GM21619 (cell line): ENCODE measurements at regions not wholly inside any gene's neighbourhood (a gene's known extent, or its start where the extent isn't known, plus 50 kb on each side); places are given as distances from the start of the nearest gene placed in this dataset.
"Not testable (repeated sequence)": the region's sequence is repeated elsewhere in the genome, so short reads cannot be mapped to it uniquely, and the experiment has no call there.

Experiments used
- ATAC-seq: cut with Tn5 transposase; IDR thresholded peaks from one replicate; pipeline ENCODE4 v1.9.1; 2021; ENCODE audit not compliant: unreplicated experiment

DNA sequence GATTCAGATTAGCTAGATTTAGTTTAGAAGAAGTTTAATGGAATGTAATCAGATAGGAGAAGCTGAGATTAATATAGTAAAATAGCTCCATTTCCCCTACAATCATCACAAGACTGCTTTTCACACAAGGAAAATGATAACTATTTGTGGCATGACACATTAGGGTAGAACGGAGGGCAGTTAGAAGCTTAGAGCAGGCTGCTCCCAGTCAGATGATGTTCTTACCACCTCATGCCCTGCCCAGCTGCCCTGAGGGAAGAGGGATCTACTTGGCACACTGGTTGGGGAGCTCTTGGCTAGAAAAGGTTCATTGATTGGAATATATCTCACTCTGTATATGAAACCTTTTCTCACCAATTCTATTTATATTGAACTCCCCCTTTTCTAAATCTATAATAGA, 180.7 kb upstream of the IL15 start:
- no peak for ATAC-seq

DNA sequence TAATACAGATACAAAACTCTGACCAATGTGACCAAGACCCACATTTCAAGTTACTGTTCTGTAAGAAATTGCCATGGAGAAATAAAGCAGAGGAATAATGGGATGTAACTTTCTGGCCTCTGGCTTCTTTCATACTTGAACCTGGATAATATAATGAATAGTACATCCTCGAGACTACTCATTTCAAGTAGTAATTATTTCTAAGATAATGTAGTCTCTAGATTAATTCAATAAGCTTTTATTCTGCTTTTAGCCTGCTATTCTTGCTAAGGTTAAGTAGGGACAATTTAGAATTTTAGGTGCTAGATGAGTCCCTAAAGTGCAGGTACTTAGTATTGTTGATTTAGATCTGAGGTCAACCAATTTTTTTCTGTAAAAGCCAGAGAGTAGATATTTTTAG, 178.7 kb upstream of the IL15 start:
- ATAC-seq, result no peak

DNA sequence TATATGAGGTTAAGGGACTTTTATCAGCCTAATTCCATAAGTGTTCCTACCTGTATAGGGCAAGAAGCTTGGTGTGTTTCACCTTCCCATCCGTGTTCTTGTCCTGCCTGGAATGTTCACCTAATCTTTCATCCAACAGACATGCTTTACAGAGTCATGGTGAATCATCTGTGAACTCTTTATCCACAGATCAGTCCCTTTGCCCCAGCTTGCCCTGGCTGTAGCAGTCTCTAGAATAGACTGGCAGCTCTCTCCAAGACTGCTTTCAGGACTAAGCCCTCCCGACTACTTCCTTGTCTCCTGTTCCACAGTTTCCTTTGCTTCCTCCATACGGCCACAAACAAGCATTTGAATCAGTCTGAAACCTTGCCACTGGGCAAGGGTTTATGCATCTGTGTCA, 177.9 kb upstream of the IL15 start:
- no peak for ATAC-seq

DNA sequence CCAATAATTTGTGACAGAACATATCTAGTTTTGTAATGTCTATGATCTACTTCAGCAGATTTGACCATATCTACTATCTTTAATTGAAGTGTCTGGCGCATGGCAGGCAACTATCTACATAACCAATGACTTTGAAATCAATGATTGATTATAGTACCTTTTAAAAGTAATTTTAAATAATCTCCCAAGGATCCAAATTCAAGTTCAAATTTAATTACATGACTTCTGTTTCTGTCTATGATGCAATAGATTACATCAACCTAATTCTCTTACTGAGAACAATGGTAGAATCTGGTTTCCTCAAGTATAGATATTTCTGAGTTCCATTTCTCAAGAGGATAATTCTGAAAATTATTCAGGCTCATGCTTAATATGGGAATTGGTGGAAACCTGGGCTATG, 177.4 kb upstream of the IL15 start:
- no peak for ATAC-seq

DNA sequence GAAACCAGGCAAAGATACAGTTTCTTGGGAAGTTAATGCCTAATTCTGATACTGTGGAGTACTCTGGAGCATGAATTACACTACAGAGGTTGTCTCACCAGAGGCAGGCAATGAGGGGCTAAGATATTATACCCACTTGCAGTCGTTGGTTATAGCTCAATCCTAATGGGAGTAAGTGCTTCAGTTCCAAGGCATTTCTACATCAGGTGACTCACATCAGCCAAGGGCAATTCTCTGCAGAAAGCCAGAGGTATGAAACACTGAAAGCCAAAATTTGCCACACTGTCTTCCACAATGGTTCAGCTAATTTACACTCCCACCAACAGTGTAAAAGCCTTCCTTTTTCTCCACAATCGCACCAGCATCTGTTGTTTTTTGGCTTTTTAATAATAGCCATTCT, 174.0 kb upstream of the IL15 start:
- ATAC-seq, result no peak

DNA sequence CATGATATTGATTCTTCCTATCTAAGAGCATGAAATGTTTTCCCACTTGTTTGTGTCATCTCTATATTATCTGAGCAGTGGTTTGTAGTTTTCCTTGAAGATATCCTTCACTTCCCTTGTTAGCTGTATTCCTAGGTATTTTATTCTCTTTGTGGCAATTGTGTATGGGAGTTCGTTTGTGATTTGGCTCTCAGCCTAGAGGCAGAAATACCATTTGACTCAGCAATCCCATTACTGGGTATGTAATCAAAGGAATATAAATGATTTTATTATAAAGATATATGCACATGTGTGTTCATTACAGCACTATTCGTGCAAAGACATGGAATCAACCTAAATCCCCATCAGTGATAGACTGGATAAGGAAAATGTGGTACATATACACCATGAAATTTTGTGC, 172.7 kb upstream of the IL15 start:
- no peak for ATAC-seq

DNA sequence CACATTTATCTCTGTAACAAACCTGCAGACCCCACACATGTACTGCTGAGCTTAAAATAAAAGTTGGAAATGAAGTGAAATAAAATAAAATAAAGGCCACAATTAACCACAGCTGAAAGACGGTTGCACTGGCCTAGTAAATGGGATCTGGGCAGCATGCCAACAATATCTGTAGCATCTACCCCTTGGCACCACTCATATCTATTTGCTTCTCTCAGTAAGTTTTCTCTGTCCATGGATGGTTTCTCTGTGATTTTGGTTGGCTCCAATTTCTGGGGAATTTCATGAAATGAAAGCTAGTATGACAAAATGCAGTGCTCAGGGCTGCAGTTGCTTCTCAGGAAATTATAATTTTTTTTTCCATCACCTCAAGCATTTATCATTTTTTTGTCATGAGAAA, 172.0 kb upstream of the IL15 start:
- no peak for ATAC-seq

DNA sequence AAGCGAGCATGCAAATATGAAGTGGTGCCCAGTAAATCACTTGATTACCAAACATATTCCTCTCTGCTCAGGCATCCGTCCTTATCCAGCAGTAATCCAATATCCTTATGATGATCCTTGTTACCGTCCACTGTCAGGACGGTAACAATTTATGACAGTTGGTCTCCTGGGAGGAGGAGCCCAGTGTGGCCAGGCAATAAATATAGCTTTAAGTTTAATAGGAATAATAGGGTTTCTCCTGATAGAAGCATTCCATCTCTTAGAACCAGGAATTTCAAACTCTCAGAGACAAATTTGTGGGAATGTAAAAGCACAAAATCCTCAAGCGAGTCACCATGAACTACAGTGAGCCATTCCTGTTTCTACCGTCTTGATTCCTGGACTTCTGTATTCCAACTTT, 171.2 kb upstream of the IL15 start:
- ATAC-seq, result no peak

DNA sequence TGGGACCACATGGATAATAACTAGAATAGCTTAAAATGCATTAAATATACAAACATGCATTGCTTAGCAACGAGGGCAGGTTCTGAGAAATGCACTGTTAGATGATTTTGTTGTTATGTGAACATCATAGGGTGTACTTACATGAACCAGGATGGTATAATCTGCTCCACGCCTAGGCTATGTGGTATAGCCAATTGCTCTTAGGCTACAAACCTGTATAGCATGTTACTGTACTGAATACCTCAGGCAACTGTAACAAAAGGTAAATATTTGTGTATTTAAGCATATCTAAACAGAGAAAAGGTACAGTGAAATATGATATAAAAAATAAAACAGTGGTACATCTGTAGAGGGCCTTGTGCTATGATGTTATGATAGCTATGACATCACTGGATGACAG, 169.2 kb upstream of the IL15 start:
- ATAC-seq, result no peak

DNA sequence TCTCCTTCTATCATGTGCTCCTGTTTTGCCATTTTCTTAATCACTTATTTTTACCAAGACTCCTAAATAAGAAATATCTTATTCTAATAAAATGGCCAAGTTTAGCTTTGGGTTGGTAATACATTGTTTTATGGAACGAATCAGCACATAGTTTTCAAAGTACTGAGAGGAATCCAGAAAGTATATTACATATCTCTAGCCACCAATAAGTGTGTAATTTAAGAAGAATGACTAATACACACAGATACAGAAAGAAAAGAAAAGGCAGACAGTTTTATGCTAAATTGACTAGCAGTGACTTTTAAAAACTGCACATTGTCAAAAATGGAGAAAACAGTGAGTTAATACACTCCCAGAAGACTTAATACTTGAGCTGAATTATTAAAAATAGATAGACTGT, 167.0 kb upstream of the IL15 start:
- no peak for ATAC-seq

DNA sequence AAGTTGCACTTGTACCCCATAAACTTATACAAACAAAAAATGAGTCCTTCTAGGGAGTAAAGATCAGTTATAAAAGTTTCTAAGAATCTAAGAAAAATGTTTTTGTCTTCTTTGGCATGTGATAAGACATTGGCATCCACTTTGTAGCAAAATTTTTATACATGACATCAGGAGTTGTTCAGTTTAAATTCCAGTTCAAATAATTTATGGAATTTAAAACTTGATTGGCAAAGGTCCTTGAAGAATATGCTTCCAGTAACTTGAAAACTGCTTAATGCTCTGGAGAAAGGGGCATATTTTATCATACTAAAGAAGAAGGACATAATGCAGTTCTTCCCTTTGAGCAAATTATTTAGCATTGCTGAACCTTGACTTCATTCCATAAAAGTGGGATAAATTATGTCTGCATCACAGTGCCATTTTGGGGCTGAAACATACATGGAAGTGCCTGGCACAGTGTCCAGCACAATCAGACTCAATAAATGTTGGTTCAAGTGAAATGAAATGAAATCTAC, 163.3 kb upstream of the IL15 start:
- no peak for ATAC-seq

DNA sequence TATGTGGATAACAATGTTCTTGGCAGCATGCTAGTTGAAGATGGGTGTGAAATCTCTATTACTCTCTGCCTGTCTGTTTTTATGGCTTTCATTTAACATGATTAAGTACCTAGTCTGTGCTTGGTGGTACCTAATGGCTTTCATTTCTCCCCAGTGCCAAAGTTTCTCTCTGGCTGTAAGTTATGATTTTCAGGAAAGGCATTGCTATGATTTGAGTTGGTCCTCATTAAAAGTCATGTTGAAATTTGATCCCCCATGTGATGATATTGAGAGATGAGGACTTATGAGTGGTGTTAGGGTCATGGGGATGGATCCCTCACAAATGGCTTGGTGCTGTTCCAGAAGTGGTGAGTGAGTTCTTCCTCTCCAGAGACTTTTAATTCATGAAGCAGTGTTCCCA, 162.4 kb upstream of the IL15 start:
- no peak for ATAC-seq

DNA sequence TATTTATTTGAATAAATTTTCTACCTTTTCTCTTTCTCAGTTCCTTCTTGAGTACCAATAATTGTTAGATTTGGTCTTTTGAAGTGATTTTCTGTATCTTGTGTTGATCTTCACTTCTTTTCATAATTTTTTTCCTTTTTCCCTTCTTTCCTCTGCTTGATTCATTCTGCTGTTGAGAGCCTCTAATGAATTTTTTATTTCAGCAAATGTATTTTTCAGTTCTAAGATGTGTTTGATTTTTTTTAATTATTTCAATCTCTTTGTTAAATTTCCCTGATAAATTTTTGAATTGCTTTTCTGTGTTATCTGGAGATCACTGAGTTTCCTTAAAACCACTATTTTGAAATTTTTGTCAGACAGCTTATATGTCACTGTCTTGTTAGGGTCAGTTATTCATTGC, 155.4 kb upstream of the IL15 start:
- no peak for ATAC-seq

DNA sequence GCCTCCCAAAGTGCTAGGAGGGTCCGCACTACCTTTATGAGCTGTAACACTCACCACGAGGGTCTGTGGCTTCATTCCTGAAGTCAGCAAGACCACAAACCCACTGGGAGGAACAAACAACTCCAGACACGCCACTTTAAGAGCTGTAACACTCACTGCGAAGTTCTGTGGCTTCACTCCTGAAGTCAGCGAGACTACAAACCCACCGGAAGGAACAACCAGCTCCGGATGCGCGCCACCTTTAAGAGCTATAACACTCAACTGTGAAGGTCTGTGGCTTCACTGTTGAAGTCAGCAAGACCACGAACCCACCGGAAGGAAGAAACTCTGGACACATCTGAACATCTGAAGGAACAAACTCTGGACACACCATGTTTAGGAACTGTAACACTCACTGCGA, 152.1 kb upstream of the IL15 start:
- ATAC-seq, result not testable (repeated sequence)

DNA sequence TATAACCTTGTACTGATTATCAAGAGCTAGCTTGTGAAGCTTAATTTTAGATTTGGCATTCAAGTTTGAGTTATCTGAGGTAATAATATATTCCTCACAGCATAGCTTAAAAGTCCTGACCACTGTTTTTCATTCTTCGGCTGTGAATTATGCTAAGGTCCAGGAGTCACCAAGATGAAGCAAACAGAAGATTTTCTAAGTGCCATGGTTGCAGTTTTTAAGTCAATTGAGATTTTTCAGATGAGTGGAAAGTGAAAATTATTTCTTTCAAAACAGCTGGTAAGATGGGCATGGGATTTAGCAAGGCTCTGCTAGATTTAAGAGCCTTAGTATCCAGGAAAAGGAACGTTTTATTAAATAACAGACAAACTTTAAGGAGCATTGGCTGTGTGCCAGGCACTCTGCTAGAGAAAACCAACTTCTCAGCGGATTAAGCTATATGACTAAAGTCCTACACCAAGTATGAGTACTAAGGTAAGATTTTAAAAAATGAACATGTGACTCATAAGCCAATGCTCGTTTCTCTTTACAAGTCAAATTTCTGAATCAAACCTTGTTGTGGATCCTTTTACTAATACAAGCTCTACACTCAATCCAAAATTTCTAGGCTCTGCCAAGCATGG, 149.9 kb upstream of the IL15 start:
- ATAC-seq, result no peak

DNA sequence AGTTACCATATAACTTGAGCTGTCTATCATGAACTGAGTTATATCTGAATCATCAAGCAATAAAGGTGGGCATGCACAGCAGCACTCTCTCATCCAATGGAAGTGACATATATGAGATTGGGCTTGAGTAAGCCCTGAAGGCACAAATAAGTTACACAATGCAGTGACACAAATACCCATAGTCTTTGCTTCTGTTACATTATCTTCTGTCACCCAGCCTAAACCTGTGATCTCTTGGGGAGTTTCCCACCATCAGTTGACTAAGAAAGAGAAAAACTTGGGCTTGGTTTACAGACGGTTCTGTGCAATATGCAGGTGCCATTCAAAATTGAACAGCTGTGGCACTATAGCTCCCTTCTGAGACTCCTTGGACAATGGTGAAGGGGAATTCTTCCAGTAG, 138.8 kb upstream of the IL15 start:
- peak; percentile 92 for ATAC-seq

DNA sequence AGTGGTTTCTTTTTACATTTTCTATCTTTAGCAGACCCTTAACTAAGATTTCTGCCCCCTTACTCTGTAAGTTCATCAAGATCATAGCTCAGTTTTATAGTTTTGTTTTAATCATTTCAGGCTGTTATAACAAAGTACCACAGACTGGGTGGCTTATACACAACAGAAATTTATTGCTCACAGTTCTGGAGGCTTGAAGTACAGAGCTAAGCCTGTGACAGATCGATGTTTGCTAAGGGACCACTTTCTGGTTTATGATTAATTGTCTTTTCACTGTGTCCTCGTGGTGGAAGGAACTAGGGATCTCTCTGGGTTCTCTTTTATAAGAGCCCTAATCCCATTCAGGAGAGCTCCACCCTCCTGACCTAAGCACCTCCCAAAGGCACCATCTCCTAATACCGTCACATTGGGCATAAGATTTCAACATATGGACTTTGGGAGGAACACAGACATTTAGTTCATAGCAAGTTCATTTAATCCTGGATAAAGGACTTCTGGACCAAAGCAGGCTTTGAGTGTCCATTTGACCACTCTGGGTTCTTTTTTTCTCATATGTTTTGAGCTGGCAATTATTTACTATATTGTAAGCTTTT, 137.0 kb upstream of the IL15 start:
- no peak for ATAC-seq

DNA sequence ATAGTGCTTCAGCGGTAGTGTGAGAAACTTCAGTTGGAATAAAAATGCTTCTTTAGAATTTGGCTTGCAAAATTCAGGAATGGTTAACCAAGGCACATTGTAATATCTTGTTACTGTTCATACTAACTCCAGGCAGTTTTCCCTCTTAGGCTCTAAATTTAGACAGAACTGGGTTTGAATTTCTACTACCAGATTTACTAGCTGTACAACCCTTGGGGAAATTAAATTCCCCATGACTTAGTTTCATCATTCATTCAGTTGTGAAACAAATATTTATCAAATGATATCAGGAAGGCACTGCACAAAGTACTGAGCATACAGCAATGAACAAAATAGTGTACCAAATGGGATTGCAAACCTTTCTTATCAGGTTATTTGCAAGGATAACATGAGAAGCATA, 135.0 kb upstream of the IL15 start:
- no peak for ATAC-seq

DNA sequence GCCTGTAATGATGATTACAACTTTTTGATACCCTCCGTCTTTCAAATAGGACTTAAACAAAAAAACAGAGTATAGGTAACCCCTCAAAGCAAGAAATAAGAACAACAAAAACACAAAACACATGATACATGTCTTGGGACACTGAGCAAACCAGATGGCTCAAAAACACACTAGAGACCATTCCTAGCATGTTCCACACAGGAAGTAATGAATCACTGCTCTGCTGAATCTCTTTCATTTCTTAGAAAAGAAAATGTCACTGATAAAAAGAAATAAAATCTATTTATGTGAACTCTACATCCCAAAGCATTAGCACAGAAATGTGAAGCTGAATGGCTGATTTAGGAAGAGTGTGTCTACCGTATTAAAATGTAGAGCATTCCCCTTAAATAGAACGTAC, 134.5 kb upstream of the IL15 start:
- ATAC-seq, result no peak

DNA sequence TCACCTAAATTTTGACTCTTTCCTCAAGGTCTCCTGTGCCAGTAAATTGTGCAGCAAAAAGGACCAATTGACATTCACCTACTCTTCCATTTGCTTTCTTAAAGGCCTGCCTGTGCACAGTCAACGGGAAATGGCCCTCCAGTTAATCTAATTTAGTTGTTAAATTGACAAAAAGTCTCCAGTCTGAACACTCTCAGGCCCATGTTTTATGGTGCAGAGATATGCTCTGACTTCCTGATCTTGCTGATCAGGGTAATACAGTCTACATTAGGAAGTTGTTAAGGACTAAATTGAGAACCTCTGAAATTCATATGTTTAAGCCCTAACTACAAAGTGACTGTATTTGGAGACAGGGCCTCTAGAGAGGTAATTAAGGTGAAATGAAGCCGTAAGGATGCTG, 133.6 kb upstream of the IL15 start:
- no peak for ATAC-seq

DNA sequence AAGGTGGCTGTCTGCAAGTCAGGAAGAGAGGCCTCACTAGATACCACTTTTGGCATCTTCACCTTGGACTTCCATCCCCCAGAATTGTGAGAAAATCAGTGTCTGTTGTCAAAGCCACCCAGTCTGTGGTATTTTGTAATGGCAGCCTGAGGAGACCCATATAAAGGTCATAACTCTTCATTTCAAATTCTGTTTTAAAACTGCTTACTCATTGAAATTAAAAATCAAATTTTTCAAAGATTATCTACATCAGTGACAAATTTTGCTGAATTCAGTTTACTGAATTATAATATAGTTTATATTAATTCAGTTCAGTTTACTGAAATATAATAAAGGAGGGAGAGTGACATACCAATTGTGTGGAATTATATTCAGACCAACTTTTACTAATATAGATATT, 133.1 kb upstream of the IL15 start:
- no peak for ATAC-seq

DNA sequence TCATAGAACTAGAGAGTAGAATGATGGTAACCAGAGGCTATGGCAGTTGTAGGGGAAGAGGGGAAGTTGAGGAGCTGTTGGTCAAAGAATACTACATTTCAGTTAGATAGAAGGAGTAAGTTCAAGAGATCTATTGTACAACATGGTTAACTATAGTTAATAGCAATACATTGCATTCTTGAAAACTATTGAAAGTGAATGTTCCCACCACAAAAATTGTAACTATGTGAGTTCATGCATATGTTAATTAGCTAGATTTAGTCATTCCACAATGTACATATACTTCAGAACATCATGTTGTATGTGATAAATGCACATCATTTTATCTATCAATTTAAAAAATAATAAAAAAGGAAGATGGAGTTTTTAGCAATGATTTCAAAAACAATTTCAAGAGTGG, 125.3 kb upstream of the IL15 start:
- no peak for ATAC-seq

DNA sequence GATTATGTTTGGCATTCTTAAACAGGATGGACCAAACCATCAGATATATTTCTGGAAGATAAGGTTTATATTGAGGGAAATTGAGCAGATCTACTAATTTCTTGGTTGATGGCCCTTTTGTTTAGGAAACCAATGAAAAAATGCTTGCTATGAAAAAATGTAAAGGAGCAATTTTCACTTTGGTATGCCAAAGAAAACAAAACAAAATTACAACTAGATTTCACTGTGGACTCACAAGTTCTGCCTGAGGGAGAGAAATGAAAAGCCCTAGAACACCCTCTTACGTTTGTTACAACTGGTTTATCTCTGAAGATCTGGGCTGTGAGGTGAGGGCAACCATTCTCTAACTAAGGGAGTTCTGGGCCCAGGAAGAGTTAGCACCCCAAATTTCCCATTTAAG, 122.5 kb upstream of the IL15 start:
- ATAC-seq, result no peak
